Stimulated activated memory B cell treated with anti-CD40 and anti-IgM and Interleukin-4, amounts not matched to agents 10 μg/mL and 1 μg/mL and 100 μg/mL, for 72 hours (primary cell): ENCODE measurements at regions not wholly inside any gene's neighbourhood (a gene's known extent, or its start where the extent isn't known, plus 50 kb on each side); places are given as distances from the start of the nearest gene placed in this dataset.
"Not testable (repeated sequence)": the region's sequence is repeated elsewhere in the genome, so short reads cannot be mapped to it uniquely, and the experiment has no call there.

Experiments
- ATAC-seq: fragments of 150-1000 bp; cut with Tn5 transposase; 2 replicates; pipeline ENCODE4 v1.10.0; 2021
- H3K27ac Mint-ChIP-seq: one replicate; pipeline ENCODE4 v1.8.0; 2022; ENCODE audit warnings: mild to moderate bottlenecking, mixed read lengths
- H3K27me3 Mint-ChIP-seq: one replicate; pipeline ENCODE4 v1.8.0; 2022; ENCODE audit warnings: mixed read lengths
- H3K36me3 Mint-ChIP-seq: one replicate; pipeline ENCODE4 v1.8.0; 2022; ENCODE audit warnings: mixed read lengths
- H3K4me1 Mint-ChIP-seq: one replicate; pipeline ENCODE4 v1.8.0; 2022; ENCODE audit warnings: mixed read lengths
- H3K4me3 Mint-ChIP-seq: one replicate; pipeline ENCODE4 v1.8.0; 2022; ENCODE audit warnings: mild to moderate bottlenecking, moderate library complexity, mixed read lengths
- H3K9me3 Mint-ChIP-seq: one replicate; pipeline ENCODE4 v1.8.0; 2022; ENCODE audit warnings: mixed read lengths

- H3K4me1 Mint-ChIP-seq, H3K27ac Mint-ChIP-seq, H3K9me3 Mint-ChIP-seq, H3K27me3 Mint-ChIP-seq, ATAC-seq, H3K36me3 Mint-ChIP-seq, H3K4me3 Mint-ChIP-seq: not testable (repeated sequence)
These were observed 857.3 kb upstream of the TPTE start for GRCh38 chr21:9663914-9664729.

DNA sequence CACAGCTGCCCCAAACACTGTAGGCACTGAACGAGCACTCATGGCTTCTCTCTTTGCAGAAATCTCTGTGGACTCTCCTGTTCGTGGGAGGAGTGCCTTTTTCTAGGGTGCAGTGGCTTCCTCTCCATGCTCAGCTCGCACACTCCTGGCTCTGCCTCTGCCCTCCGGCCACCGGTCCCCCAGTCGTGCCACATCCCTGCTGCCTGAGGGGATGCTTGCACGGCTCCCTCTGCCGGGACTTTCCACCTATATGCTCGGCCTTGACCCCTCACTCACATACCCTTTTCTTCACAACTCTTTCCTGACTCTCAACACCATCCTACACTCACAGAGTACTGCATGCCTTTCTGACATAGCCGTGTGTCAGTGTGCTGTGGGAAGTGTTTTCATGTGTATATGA is 845.6 kb upstream of the TPTE start:
- not testable (repeated sequence) for H3K36me3 Mint-ChIP-seq, H3K4me3 Mint-ChIP-seq, H3K27me3 Mint-ChIP-seq, H3K9me3 Mint-ChIP-seq, H3K27ac Mint-ChIP-seq, H3K4me1 Mint-ChIP-seq
- peak; percentile 24 for ATAC-seq

DNA sequence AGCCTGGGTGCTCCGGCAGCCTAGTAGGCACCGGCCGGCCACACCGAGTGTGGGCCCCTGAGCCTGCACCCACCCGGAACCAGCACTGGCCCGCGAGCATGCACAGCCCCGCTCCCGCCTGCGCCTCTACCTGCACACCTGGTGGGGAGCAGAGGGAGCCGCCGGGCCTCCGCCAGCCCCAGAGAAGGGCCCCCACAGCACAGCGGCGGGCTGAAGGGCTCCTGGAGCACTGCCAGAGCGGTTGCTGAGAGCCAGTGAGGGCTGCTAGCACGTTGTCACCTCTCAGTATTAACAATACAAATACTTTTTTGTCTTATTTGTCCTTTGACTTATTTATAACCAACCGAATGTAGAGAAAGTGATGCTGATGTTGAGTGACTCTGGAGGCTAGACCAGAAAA is 842.4 kb upstream of the TPTE start:
- H3K27ac Mint-ChIP-seq, H3K4me3 Mint-ChIP-seq, H3K9me3 Mint-ChIP-seq, H3K36me3 Mint-ChIP-seq, H3K27me3 Mint-ChIP-seq, H3K4me1 Mint-ChIP-seq: not testable (repeated sequence)
- ATAC-seq, result peak; percentile 27

DNA sequence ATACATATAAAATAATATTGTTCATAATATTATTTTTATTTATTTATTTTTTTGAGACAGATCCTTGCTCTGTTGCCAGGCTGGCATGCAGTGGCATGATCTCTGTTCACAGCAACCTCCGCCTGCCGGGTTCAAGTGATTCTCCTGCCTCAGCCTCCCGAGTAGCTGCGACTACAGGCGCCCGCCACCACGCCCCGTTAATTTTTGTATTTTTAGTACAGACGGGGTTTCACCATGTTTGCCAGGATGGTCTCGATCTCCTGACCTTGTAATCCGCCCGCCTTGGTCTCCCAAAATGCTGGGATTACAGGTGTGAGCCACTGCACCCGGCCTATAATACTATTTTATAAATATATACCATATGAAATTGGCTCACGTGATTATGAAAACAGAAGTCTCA is 832.4 kb upstream of the TPTE start:
- H3K36me3 Mint-ChIP-seq, H3K27ac Mint-ChIP-seq, H3K9me3 Mint-ChIP-seq, ATAC-seq, H3K4me3 Mint-ChIP-seq, H3K4me1 Mint-ChIP-seq, H3K27me3 Mint-ChIP-seq: not testable (repeated sequence)

GRCh38 chr21:9690981-9691380 is 830.4 kb upstream of the TPTE start:
- ATAC-seq, result not testable (repeated sequence)

GRCh38 chr21:9695759-9696158 is 825.6 kb upstream of the TPTE start:
- H3K4me1 Mint-ChIP-seq, H3K36me3 Mint-ChIP-seq, H3K9me3 Mint-ChIP-seq, H3K4me3 Mint-ChIP-seq, H3K27ac Mint-ChIP-seq, H3K27me3 Mint-ChIP-seq: not testable (repeated sequence)
- peak; percentile 22 for ATAC-seq

More at GRCh38 chr21:9690981-9691380, 830.4 kb upstream of the TPTE start:
- H3K36me3 Mint-ChIP-seq, H3K4me1 Mint-ChIP-seq, H3K27me3 Mint-ChIP-seq, H3K27ac Mint-ChIP-seq, H3K9me3 Mint-ChIP-seq, H3K4me3 Mint-ChIP-seq: not testable (repeated sequence)

- not testable (repeated sequence) for H3K9me3 Mint-ChIP-seq, H3K27ac Mint-ChIP-seq, H3K27me3 Mint-ChIP-seq, H3K4me3 Mint-ChIP-seq, H3K36me3 Mint-ChIP-seq, H3K4me1 Mint-ChIP-seq, ATAC-seq
These were observed 823.6 kb upstream of the TPTE start for GRCh38 chr21:9697751-9698150.

GRCh38 chr21:9705016-9705415 is 816.4 kb upstream of the TPTE start:
- not testable (repeated sequence) for H3K27me3 Mint-ChIP-seq, H3K36me3 Mint-ChIP-seq, ATAC-seq, H3K27ac Mint-ChIP-seq, H3K4me3 Mint-ChIP-seq, H3K9me3 Mint-ChIP-seq, H3K4me1 Mint-ChIP-seq

DNA sequence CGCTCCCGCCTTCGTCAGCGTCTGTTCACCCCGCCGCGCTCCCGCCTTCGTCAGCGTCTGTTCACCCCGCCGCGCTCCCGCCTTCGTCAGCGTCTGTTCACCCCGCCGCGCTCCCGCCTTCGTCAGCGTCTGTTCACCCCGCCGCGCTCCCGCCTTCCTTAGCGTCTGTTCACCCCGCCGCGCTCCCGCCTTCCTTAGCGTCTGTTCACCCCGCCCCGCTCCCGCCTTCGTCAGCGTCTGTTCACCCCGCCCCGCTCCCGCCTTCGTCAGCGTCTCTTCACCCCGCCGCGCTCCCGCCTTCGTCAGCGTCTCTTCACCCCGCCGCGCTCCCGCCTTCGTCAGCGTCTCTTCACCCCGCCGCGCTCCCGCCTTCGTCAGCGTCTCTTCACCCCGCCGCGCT is 815.9 kb upstream of the TPTE start:
- not testable (repeated sequence) for ATAC-seq, H3K36me3 Mint-ChIP-seq, H3K9me3 Mint-ChIP-seq, H3K4me1 Mint-ChIP-seq, H3K27ac Mint-ChIP-seq, H3K4me3 Mint-ChIP-seq, H3K27me3 Mint-ChIP-seq

- H3K4me1 Mint-ChIP-seq, H3K36me3 Mint-ChIP-seq, H3K4me3 Mint-ChIP-seq, H3K27ac Mint-ChIP-seq, ATAC-seq, H3K27me3 Mint-ChIP-seq: not testable (repeated sequence)
- H3K9me3 Mint-ChIP-seq, result peaks cover 13% of the 10 kb centered on the region
These were observed 796.8 kb upstream of the TPTE start for GRCh38 chr21:9724542-9724941.

DNA sequence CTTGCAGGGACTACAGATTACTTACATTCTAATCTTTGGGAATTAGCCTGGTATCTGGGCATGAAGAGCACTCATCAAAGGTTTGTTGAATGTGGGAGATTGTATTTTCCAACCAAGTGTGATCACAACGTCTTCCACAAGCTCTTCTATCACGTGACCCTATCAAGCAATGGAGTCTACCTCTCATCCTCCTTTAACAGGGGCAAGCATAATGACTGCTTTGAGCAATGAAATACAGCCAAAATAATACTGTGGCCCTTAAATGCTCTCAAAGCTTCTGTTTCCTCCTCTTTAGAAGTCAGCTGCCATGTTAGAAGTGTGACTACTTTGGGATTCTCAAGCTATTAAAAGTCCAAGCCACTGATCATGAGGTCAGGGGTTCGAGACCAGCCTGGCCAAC is 794.2 kb upstream of the TPTE start:
- H3K4me1 Mint-ChIP-seq, H3K4me3 Mint-ChIP-seq, ATAC-seq, H3K27ac Mint-ChIP-seq, H3K36me3 Mint-ChIP-seq, H3K27me3 Mint-ChIP-seq: not testable (repeated sequence)
- peaks cover 13% of the 10 kb centered on the region for H3K9me3 Mint-ChIP-seq

DNA sequence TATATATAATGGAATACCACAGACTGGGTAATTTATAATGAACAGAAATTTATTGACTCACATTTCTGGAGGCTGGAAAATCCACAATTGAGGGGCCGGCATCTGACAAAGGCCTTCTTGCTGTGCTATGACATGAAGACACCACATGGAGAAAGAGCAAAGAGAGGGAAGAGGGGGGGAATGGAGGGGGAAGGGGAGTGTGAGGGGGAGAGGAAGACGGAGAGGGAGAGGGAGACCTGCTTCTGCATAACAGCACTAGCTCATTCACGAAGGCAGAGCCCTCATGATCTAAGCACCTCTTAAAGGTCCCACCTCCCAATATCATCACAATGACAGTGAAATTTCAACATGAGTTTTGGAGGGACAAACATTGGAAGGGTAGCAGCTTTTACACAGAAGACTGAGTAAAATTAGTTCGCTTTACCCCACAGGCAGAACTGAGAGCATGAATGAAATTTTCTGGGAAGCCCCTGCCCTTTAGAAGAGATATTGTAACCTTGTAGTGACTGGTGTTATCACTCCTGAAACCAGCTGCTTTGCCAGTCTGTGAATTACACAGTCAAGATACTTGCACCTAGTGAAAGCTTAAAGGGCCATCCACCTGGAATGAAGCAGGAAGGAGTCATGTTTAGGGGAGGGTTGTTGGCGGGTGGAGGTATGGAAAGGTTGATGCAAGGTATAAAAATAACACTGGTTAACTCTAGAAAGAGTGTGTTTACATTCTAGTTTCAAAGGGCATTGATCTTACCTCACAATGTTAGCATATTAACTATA is 793.0 kb upstream of the TPTE start:
- ATAC-seq, result peak; percentile 14
- not testable (repeated sequence) for H3K4me3 Mint-ChIP-seq, H3K4me1 Mint-ChIP-seq, H3K27ac Mint-ChIP-seq, H3K36me3 Mint-ChIP-seq, H3K27me3 Mint-ChIP-seq
- H3K9me3 Mint-ChIP-seq, result peaks cover 13% of the 10 kb centered on the region

GRCh38 chr21:9730866-9731265 is 790.5 kb upstream of the TPTE start:
- no peak overlapping the region for H3K27ac Mint-ChIP-seq
- no peaks in the 10 kb centered on the region for H3K4me1 Mint-ChIP-seq
- no peak overlapping the region for H3K4me3 Mint-ChIP-seq
- H3K9me3 Mint-ChIP-seq, result peaks cover 10% of the 10 kb centered on the region
- H3K36me3 Mint-ChIP-seq, result no peaks in the 10 kb centered on the region
- no peaks in the 10 kb centered on the region for H3K27me3 Mint-ChIP-seq
- no peak for ATAC-seq

GRCh38 chr21:9731317-9731716 is 790.1 kb upstream of the TPTE start:
- ATAC-seq, H3K27me3 Mint-ChIP-seq, H3K27ac Mint-ChIP-seq, H3K4me3 Mint-ChIP-seq, H3K4me1 Mint-ChIP-seq, H3K9me3 Mint-ChIP-seq, H3K36me3 Mint-ChIP-seq: not testable (repeated sequence)

DNA sequence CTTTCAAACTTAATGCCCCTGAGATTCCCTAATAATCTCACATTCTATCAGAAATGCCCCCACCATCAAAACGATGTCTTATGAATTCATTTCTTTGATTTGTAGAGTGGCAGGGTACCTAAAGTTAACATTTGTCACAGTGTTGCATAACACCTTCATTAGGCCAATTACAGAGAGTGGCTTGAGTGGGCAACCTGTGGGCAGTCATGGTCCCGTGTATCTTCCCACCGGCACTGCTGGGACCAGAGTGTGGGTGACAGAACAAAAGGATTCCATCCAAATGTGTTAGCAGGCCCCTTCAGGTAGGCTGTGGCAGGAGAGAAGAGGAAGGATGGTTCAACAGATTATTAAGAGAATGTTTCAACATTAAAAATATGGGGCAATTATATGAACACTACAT is 788.8 kb upstream of the TPTE start:
- not testable (repeated sequence) for H3K36me3 Mint-ChIP-seq, H3K4me3 Mint-ChIP-seq, H3K4me1 Mint-ChIP-seq, H3K27me3 Mint-ChIP-seq, ATAC-seq, H3K27ac Mint-ChIP-seq, H3K9me3 Mint-ChIP-seq

- H3K4me3 Mint-ChIP-seq, H3K27ac Mint-ChIP-seq, H3K9me3 Mint-ChIP-seq, H3K27me3 Mint-ChIP-seq, ATAC-seq, H3K36me3 Mint-ChIP-seq, H3K4me1 Mint-ChIP-seq: not testable (repeated sequence)
These were observed 787.4 kb upstream of the TPTE start for GRCh38 chr21:9733761-9734558.
